Natural killer cell treated with Interleukin-12 subunit alpha and Interleukin-12 subunit beta and Interleukin-15 and Interleukin-18, amount 100 ng/mL, for 72 hours (primary cell): ENCODE measurements at regions not wholly inside any gene's neighbourhood (a gene's known extent, or its start where the extent isn't known, plus 50 kb on each side); places are given as distances from the start of the nearest gene placed in this dataset.
"Not testable (repeated sequence)": the region's sequence is repeated elsewhere in the genome, so short reads cannot be mapped to it uniquely, and the experiment has no call there.

ENCODE experiments used
- ATAC-seq, 2 donors: fragments of 150-1000 bp; cut with Tn5 transposase in 1 of 2; sonication (Bioruptor Pico), chemical (Tn5 transposase) in 1 of 2; 2 replicates each; pipeline ENCODE4 v1.10.0; 2021
- DNase-seq: peaks from one replicate; pipeline ENCODE4 v3.0.0; 2022; ENCODE audit warnings: low spot score
- H3K27ac Mint-ChIP-seq, 2 donors: 1 replicate in 1 of 2; 2 replicates in 1 of 2; pipeline ENCODE4 v1.8.0; 2022; ENCODE audit warnings: mixed read lengths in 2 of 2, mild to moderate bottlenecking in 1 of 2, moderate library complexity in 1 of 2
- H3K27me3 Mint-ChIP-seq, 2 donors: 1 replicate in 1 of 2; 2 replicates in 1 of 2; pipeline ENCODE4 v1.8.0; 2022; ENCODE audit warnings: mixed read lengths in 2 of 2
- H3K36me3 Mint-ChIP-seq: one replicate; pipeline ENCODE4 v1.8.0; 2022; ENCODE audit warnings: mixed read lengths
- H3K4me1 Mint-ChIP-seq, 2 donors: 1 replicate in 1 of 2; 2 replicates in 1 of 2; pipeline ENCODE4 v1.8.0; 2022; ENCODE audit warnings: low read depth in 2 of 2, mixed read lengths in 2 of 2, mild to moderate bottlenecking in 1 of 2
- H3K4me3 Mint-ChIP-seq: one replicate; pipeline ENCODE4 v1.8.0; 2022; ENCODE audit warnings: mixed read lengths
- H3K9me3 Mint-ChIP-seq: 2 replicates; pipeline ENCODE4 v1.8.0; 2022; ENCODE audit warnings: mixed read lengths

- H3K27me3 Mint-ChIP-seq, DNase-seq, H3K4me3 Mint-ChIP-seq, H3K36me3 Mint-ChIP-seq, H3K27ac Mint-ChIP-seq, H3K9me3 Mint-ChIP-seq, H3K4me1 Mint-ChIP-seq, ATAC-seq: not testable (repeated sequence)
Measured at GRCh38 chr5:177941386-177941785, 54.7 kb downstream of the PROP1 start.

- not testable (repeated sequence) for H3K27ac Mint-ChIP-seq, H3K27me3 Mint-ChIP-seq, H3K4me1 Mint-ChIP-seq, H3K36me3 Mint-ChIP-seq, H3K9me3 Mint-ChIP-seq, DNase-seq
- H3K4me3 Mint-ChIP-seq = peak overlapping the region; percentile 15
- ATAC-seq = peak; percentile 59 to 75
Measured at GRCh38 chr5:177939246-177940171, 56.5 kb downstream of the PROP1 start.

- not testable (repeated sequence) for H3K4me3 Mint-ChIP-seq, H3K4me1 Mint-ChIP-seq, H3K27ac Mint-ChIP-seq, H3K27me3 Mint-ChIP-seq, ATAC-seq, H3K9me3 Mint-ChIP-seq, DNase-seq, H3K36me3 Mint-ChIP-seq
Measured at GRCh38 chr5:177938767-177939166, 57.3 kb downstream of the PROP1 start.

- not testable (repeated sequence) for H3K4me1 Mint-ChIP-seq, ATAC-seq, H3K27ac Mint-ChIP-seq, H3K9me3 Mint-ChIP-seq, H3K27me3 Mint-ChIP-seq, DNase-seq, H3K36me3 Mint-ChIP-seq, H3K4me3 Mint-ChIP-seq
Measured at GRCh38 chr5:177934233-177934632, 61.8 kb downstream of the PROP1 start.

GRCh38 chr5:177930269-177931022 is 65.6 kb downstream of the PROP1 start:
- H3K27me3 Mint-ChIP-seq, H3K4me3 Mint-ChIP-seq, H3K4me1 Mint-ChIP-seq, ATAC-seq, H3K9me3 Mint-ChIP-seq, DNase-seq, H3K27ac Mint-ChIP-seq, H3K36me3 Mint-ChIP-seq: not testable (repeated sequence)

GRCh38 chr5:177929618-177930017 is 66.4 kb downstream of the PROP1 start:
- DNase-seq, ATAC-seq, H3K9me3 Mint-ChIP-seq, H3K4me1 Mint-ChIP-seq, H3K36me3 Mint-ChIP-seq, H3K27ac Mint-ChIP-seq, H3K4me3 Mint-ChIP-seq, H3K27me3 Mint-ChIP-seq: not testable (repeated sequence)

GRCh38 chr5:177927500-177927899 is 68.5 kb downstream of the PROP1 start:
- not testable (repeated sequence) for H3K4me3 Mint-ChIP-seq, H3K27me3 Mint-ChIP-seq, DNase-seq, H3K27ac Mint-ChIP-seq, H3K36me3 Mint-ChIP-seq, H3K4me1 Mint-ChIP-seq, ATAC-seq, H3K9me3 Mint-ChIP-seq

GRCh38 chr5:177924577-177924976 is 71.5 kb downstream of the PROP1 start:
- not testable (repeated sequence) for DNase-seq, ATAC-seq, H3K27me3 Mint-ChIP-seq, H3K9me3 Mint-ChIP-seq, H3K36me3 Mint-ChIP-seq, H3K27ac Mint-ChIP-seq, H3K4me3 Mint-ChIP-seq, H3K4me1 Mint-ChIP-seq

- not testable (repeated sequence) for H3K4me1 Mint-ChIP-seq, H3K36me3 Mint-ChIP-seq, DNase-seq, ATAC-seq, H3K27me3 Mint-ChIP-seq, H3K9me3 Mint-ChIP-seq
- Mint-ChIP-seq H3K27ac (peak overlapping the region; percentile 43), H3K4me3 (peak overlapping the region; percentile 62)
Measured at GRCh38 chr5:177923837-177924236, 72.2 kb downstream of the PROP1 start.

GRCh38 chr5:177923189-177923588 is 72.9 kb downstream of the PROP1 start:
- Mint-ChIP-seq H3K27ac (peak overlapping the region; percentile 43), H3K4me3 (peak overlapping the region; percentile 62)
- not testable (repeated sequence) for H3K4me1 Mint-ChIP-seq, H3K27me3 Mint-ChIP-seq, H3K9me3 Mint-ChIP-seq, H3K36me3 Mint-ChIP-seq, DNase-seq
- peak; percentile 79 to 87 for ATAC-seq

GRCh38 chr5:177909261-177909660 is 86.8 kb downstream of the PROP1 start:
- H3K27me3 Mint-ChIP-seq, H3K4me3 Mint-ChIP-seq, H3K9me3 Mint-ChIP-seq, H3K27ac Mint-ChIP-seq, DNase-seq, H3K36me3 Mint-ChIP-seq, H3K4me1 Mint-ChIP-seq, ATAC-seq: not testable (repeated sequence)

GRCh38 chr5:177902806-177903205 is 93.2 kb downstream of the PROP1 start:
- not testable (repeated sequence) for H3K27ac Mint-ChIP-seq, H3K27me3 Mint-ChIP-seq, H3K4me3 Mint-ChIP-seq, DNase-seq, H3K4me1 Mint-ChIP-seq, ATAC-seq, H3K9me3 Mint-ChIP-seq, H3K36me3 Mint-ChIP-seq

GRCh38 chr5:177900066-177900465 is 96.0 kb downstream of the PROP1 start:
- DNase-seq, H3K4me1 Mint-ChIP-seq, H3K4me3 Mint-ChIP-seq, H3K27me3 Mint-ChIP-seq, H3K9me3 Mint-ChIP-seq, ATAC-seq, H3K36me3 Mint-ChIP-seq, H3K27ac Mint-ChIP-seq: not testable (repeated sequence)

GRCh38 chr5:177894681-177895453 is 101.2 kb downstream of the PROP1 start:
- not testable (repeated sequence) for H3K27me3 Mint-ChIP-seq, H3K9me3 Mint-ChIP-seq, H3K36me3 Mint-ChIP-seq, H3K4me1 Mint-ChIP-seq, DNase-seq, ATAC-seq, H3K27ac Mint-ChIP-seq, H3K4me3 Mint-ChIP-seq
